ENCODE measurements at regions not wholly inside any gene's neighbourhood (a gene's known extent, or its start where the extent isn't known, plus 50 kb on each side); places are given as distances from the start of the nearest gene placed in this dataset.
"Not testable (repeated sequence)": the region's sequence is repeated elsewhere in the genome, so short reads cannot be mapped to it uniquely, and the experiment has no call there.

DNA sequence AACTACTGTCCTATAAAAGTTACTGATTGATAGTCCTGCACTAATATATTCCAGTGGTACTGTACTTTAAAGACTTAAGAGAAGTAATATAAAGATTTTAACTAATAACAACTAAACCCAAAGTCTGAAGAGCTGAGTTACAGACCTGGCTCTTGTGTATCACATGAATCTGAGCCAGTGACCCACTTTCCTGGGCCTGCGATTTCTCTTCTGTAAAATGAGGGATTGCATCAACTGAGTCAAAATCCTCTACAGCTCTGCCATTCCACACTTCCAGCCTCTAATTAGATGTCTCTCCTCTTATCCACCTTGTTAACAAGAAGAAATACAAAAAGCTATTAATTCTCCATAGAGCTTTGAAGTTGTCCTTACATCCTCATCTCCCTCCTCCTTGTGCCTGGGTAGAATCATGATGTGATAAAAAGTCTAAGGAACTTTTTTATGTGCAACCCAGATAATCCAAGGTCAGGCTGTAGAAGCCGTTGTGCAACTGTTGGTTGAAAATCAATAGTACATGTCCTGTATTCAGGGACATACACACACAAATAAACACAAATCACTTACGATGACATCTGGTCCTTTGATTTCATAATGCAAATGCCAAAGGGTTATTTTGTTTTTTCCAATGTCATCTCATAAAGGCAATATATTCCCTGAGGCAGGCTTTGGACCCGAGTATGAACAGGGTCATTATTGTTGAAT lies 410.3 kb downstream of the KCNA4 start:
- TF ChIP-seq, protein P1, sequence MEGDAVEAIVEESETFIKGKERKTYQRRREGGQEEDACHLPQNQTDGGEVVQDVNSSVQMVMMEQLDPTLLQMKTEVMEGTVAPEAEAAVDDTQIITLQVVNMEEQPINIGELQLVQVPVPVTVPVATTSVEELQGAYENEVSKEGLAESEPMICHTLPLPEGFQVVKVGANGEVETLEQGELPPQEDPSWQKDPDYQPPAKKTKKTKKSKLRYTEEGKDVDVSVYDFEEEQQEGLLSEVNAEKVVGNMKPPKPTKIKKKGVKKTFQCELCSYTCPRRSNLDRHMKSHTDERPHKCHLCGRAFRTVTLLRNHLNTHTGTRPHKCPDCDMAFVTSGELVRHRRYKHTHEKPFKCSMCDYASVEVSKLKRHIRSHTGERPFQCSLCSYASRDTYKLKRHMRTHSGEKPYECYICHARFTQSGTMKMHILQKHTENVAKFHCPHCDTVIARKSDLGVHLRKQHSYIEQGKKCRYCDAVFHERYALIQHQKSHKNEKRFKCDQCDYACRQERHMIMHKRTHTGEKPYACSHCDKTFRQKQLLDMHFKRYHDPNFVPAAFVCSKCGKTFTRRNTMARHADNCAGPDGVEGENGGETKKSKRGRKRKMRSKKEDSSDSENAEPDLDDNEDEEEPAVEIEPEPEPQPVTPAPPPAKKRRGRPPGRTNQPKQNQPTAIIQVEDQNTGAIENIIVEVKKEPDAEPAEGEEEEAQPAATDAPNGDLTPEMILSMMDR (IDR thresholded peaks at IDR 0.05; ENCODE audit: control insufficient read depth, insufficient read depth, low read depth, low read length, missing control alignments), result no peak
- H3K4me3 ChIP-seq (ENCODE audit: control insufficient read depth, low read depth, low read length), result no peak overlapping the region
- DNase-seq (ENCODE audit: low read depth), result no peak

DNA sequence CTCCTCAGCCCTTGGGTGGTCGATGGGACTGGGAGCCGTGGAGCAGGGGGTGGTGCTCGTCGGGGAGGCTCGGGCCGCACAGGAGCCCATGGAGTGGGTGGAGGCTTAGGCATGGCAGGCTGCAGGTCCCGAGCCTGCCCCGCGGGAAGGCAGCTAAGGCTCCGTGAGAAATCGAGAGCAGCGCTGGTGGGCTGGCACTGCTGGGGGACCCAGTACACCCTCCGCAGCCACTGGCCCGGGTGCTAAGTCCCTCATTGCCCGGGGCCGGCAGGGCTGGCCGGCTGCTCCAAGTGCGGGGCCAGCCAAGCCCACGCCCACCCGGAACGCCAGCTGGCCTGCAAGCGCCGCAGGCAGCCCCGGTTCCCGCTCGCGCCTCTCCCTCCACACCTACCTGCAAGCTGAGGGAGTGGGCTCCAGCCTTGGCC lies 416.7 kb downstream of the KCNA4 start:
- H3K4me3 ChIP-seq (ENCODE audit: control insufficient read depth, low read depth, low read length), result not testable (repeated sequence)

DNA sequence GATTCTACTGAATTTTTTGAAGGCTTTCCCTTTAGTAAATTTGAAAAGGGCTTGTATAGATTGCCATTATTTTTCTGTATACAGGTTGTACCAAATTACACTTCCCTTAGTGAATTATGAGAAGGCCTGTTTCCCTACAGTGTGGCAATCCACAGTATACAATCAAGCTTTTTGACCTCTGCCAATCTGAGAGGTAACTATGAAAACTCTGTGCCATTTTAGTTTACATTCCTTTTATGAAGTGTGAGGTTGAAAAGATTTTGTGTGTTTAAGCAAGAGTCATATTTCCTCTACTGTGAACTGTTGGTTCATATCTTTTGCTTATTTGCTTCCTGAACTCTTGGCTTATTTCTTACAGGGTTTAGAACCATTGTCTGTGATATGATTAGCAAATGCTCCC lies 432.5 kb downstream of the KCNA4 start:
- DNase-seq (ENCODE audit: low read depth), result no peak
- H3K4me3 ChIP-seq (ENCODE audit: control insufficient read depth, low read depth, low read length), result no peak overlapping the region
- TF ChIP-seq, protein P1 (IDR thresholded peaks at IDR 0.05; ENCODE audit: control insufficient read depth, insufficient read depth, low read depth, low read length, missing control alignments), result no peak

More for the DNA sequence above, 416.7 kb downstream of the KCNA4 start:
- DNase-seq (ENCODE audit: low read depth), result not testable (repeated sequence)

GRCh38 chr11:29578806-29579205 lies 438.0 kb downstream of the KCNA4 start:
- DNase-seq (ENCODE audit: low read depth), result no peak
- H3K4me3 ChIP-seq (ENCODE audit: control insufficient read depth, low read depth, low read length), result no peak overlapping the region
- TF ChIP-seq, protein P1 (IDR thresholded peaks at IDR 0.05; ENCODE audit: control insufficient read depth, insufficient read depth, low read depth, low read length, missing control alignments), result no peak

GRCh38 chr11:29564486-29564885 lies 452.3 kb downstream of the KCNA4 start:
- TF ChIP-seq, protein P1 (IDR thresholded peaks at IDR 0.05; ENCODE audit: control insufficient read depth, insufficient read depth, low read depth, low read length, missing control alignments), result no peak
- DNase-seq (ENCODE audit: low read depth), result no peak
- no peak overlapping the region for H3K4me3 ChIP-seq (ENCODE audit: control insufficient read depth, low read depth, low read length)

DNA sequence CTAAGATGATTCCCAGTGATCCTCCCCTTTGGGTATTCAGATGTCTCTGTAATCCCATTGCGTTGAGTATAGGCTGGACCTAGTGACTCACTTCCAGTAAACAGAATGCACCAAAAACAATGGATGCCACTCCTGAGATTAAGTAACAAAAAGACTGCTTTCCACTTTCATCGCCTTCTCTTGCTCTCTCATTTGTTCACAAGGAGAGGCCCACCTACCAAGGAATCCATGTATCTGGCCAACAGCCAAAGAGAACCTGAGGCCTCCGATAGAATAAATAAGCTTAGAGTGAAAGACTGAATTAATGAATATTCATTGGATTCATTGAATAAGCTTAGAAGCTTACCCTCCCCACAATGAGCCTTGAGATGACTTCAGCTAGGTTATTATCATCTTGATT lies 454.6 kb downstream of the KCNA4 start:
- DNase-seq (ENCODE audit: low read depth), result no peak
- H3K4me3 ChIP-seq (ENCODE audit: control insufficient read depth, low read depth, low read length), result no peak overlapping the region
- TF ChIP-seq, protein P1 (IDR thresholded peaks at IDR 0.05; ENCODE audit: control insufficient read depth, insufficient read depth, low read depth, low read length, missing control alignments), result no peak

DNA sequence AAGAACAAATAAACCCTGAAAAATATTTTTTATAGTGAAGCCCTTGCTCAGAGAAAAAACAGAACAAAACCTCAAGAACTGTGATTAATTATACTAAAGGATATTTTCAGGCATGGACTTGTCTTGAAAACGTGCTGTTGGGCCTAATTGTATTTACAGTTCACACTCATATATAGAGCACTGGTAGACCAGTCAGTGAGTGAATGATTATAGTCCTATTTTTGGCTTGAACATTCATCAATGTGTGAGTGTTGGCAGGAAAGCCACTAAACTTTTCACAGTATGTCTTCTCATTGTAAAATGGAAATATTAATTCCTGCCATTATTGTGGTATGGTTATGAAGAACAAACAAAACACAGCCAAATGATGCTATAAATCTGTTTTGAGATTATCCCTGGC lies 462.8 kb downstream of the KCNA4 start:
- H3K4me3 ChIP-seq (ENCODE audit: control insufficient read depth, low read depth, low read length), result no peak overlapping the region
- no peak for DNase-seq (ENCODE audit: low read depth)
- TF ChIP-seq, protein P1 (IDR thresholded peaks at IDR 0.05; ENCODE audit: control insufficient read depth, insufficient read depth, low read depth, low read length, missing control alignments), result no peak
